Liver (tissue), 8 donors: ENCODE measurements at regions not wholly inside any gene's neighbourhood (a gene's known extent, or its start where the extent isn't known, plus 50 kb on each side); places are given as distances from the start of the nearest gene placed in this dataset.

ENCODE experiments used
- DNase-seq: peaks from one replicate; pipeline ENCODE4 v3.0.0-alpha.2; 2017; ENCODE audit warnings: low spot score
- H3K27ac ChIP-seq, 2 donors: one replicate each; pipeline ENCODE4 v1.7.0; 2013; ENCODE audit warnings: inconsistent platforms in 2 of 2, low read length in 2 of 2, control low read depth in 1 of 2, low read depth in 1 of 2, mild to moderate bottlenecking in 1 of 2
- H3K27me3 ChIP-seq, 4 donors: one replicate each; pipeline versions ENCODE4 v1.6.1 to v1.7.0; 2013; ENCODE audit warnings: low read length in 3 of 4, inconsistent platforms in 1 of 4, mild to moderate bottlenecking in 1 of 4, moderate library complexity in 1 of 4; ENCODE audit not compliant: control insufficient read depth in 4 of 4, insufficient read depth in 4 of 4
- H3K36me3 ChIP-seq, 4 donors: one replicate each; pipeline versions ENCODE4 v1.6.1 to v1.7.0; 2013; ENCODE audit warnings: low read length in 3 of 4, mild to moderate bottlenecking in 3 of 4, low read depth in 1 of 4, moderate library complexity in 1 of 4; ENCODE audit not compliant: control insufficient read depth in 4 of 4, insufficient read depth in 3 of 4
- H3K4me1 ChIP-seq, 4 donors: one replicate each; pipeline versions ENCODE4 v1.6.1 to v1.7.0; 2013; ENCODE audit warnings: low read length in 3 of 4, mild to moderate bottlenecking in 3 of 4, moderate library complexity in 1 of 4; ENCODE audit not compliant: control insufficient read depth in 4 of 4, insufficient read depth in 4 of 4
- H3K4me3 ChIP-seq, 3 donors: one replicate each; pipeline versions ENCODE4 v1.6.1 to v1.7.0; 2013; ENCODE audit warnings: low read length in 3 of 3, control low read depth in 1 of 3, low read depth in 1 of 3, mild to moderate bottlenecking in 1 of 3
- H3K9ac ChIP-seq, 2 donors: one replicate each; pipeline ENCODE4 v1.7.0; 2013; ENCODE audit warnings: low read length in 2 of 2, mild to moderate bottlenecking in 2 of 2, moderate library complexity in 2 of 2, control low read depth in 1 of 2, low read depth in 1 of 2
- H3K9me3 ChIP-seq, 4 donors: one replicate each; pipeline versions ENCODE4 v1.6.1 to v1.7.0; 2013; ENCODE audit warnings: low read length in 3 of 4; ENCODE audit not compliant: control insufficient read depth in 4 of 4
- ATF3 ChIP-seq: IDR thresholded peaks from 2 replicates; pipeline ENCODE4 v1.6.1; 2016; ENCODE audit warnings: antibody characterized with exemption
- EGR1 ChIP-seq, 2 donors: IDR thresholded peaks; 2 replicates each; pipeline ENCODE4 v1.6.1; 2016 to 2018; ENCODE audit warnings: antibody characterized with exemption in 2 of 2, low read depth in 2 of 2
- FOXA2 ChIP-seq: IDR thresholded peaks from 2 replicates; pipeline ENCODE4 v1.6.1; 2016; ENCODE audit warnings: antibody characterized with exemption
- GABPA ChIP-seq, 2 donors: IDR thresholded peaks in 1 of 2; conservative IDR thresholded peaks in 1 of 2; 2 replicates each; pipeline ENCODE4 v1.6.1; 2016; ENCODE audit warnings: antibody characterized with exemption in 2 of 2, mild to moderate bottlenecking in 1 of 2, moderate library complexity in 1 of 2
- HNF4A ChIP-seq, 2 donors: conservative IDR thresholded peaks; 2 replicates each; pipeline ENCODE4 v1.6.1; 2016; ENCODE audit warnings: antibody characterized with exemption in 2 of 2, mild to moderate bottlenecking in 2 of 2
- HNF4G ChIP-seq: IDR thresholded peaks from 2 replicates; pipeline ENCODE4 v1.6.1; 2016; ENCODE audit warnings: antibody characterized with exemption
- JUND ChIP-seq, 2 donors: IDR thresholded peaks; 2 replicates each; pipeline ENCODE4 v1.6.1; 2016; ENCODE audit warnings: antibody characterized with exemption in 2 of 2
- NR2F2 ChIP-seq: IDR thresholded peaks from 2 replicates; pipeline ENCODE4 v1.6.1; 2016; ENCODE audit warnings: antibody characterized with exemption
- RXRA ChIP-seq, 2 donors: IDR thresholded peaks; 2 replicates each; pipeline ENCODE4 v1.6.1; 2017 to 2018; ENCODE audit warnings: antibody characterized with exemption in 2 of 2, mild to moderate bottlenecking in 1 of 2
- SP1 ChIP-seq: IDR thresholded peaks from 2 replicates; pipeline ENCODE4 v1.6.1; 2018; ENCODE audit warnings: antibody characterized with exemption, mild to moderate bottlenecking
- TAF1 ChIP-seq: conservative IDR thresholded peaks from 2 replicates; pipeline ENCODE4 v1.6.1; 2016; ENCODE audit warnings: antibody characterized with exemption, mild to moderate bottlenecking
- YY1 ChIP-seq: IDR thresholded peaks from 2 replicates; pipeline ENCODE4 v1.6.1; 2016; ENCODE audit warnings: antibody characterized with exemption, mild to moderate bottlenecking
- WGBS: extraction: QIAGEN DNeasy Blood & Tissue Kit; methylation state at CpG from one replicate; pipeline ENCODE4 v1.1.7; 2013; 5-methylcytosine and 5-hydroxymethylcytosine counted together
- TF ChIP-seq, protein P1 (sequence below): fragments of 150-350 bp; IDR thresholded peaks from 2 replicates; pipeline ENCODE4 v1.5.1; 2017; ENCODE audit warnings: improper control_type of control experiment, low read depth, low read length; ENCODE audit not compliant: missing input control
- TF ChIP-seq, protein P2 (sequence below): IDR thresholded peaks from 2 replicates; pipeline ENCODE4 v1.6.1; 2016; ENCODE audit warnings: antibody characterized with exemption
- TF ChIP-seq, protein P3 (sequence below): IDR thresholded peaks from 2 replicates; pipeline ENCODE4 v1.6.1; 2016; ENCODE audit warnings: antibody characterized with exemption
- donor health status: healthy.
- donor health status: healthy.
- donor health status: healthy.
- donor health status: healthy.
- donor health status: healthy.

DNA sequence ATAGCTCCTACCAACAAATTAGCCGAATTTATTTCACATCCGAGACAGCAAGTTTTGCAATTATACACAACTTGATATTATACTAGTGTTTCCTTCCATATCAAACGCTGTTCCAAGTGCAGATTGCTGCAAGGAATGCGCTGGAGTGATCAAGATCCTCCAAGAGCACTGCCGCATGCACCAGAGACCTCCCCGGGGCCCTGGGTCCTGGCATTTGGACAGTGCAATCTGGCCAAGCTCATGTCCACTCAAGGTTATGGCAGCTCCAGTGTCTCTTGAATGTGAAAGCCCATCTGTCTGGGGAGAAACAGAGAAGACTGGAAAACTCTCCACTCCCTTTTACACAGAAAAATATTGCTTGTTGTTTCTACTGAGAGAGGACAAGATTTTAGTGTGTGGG, 111.9 kb downstream of the HSPH1 start:
- 76% methylated on average over 6 of the region's 6 CpGs for WGBS
- no peak for DNase-seq
- Histone ChIP-seq H3K27ac (no peak overlapping the region), H3K4me3 (no peak overlapping the region), H3K9me3 (no peaks in the 10 kb centered on the region), H3K4me1 (no peaks in the 10 kb centered on the region), H3K27me3 (peaks cover 0 to 13% (median 3%) of the 10 kb centered on the region in 4 donors), H3K9ac (no peak overlapping the region), H3K36me3 (no peaks in the 10 kb centered on the region)
- no peak for TF ChIP-seq EGR1 (IDR thresholded peaks at IDR 0.05; ENCODE audit: low read depth in 2 of 2)
- no peak for TF ChIP-seq ATF3
- TF ChIP-seq YY1 = no peak
- no peak for TF ChIP-seq HNF4A (conservative IDR thresholded peaks at IDR 0.05)
- no peak for TF ChIP-seq HNF4G
- TF ChIP-seq, protein P1, sequence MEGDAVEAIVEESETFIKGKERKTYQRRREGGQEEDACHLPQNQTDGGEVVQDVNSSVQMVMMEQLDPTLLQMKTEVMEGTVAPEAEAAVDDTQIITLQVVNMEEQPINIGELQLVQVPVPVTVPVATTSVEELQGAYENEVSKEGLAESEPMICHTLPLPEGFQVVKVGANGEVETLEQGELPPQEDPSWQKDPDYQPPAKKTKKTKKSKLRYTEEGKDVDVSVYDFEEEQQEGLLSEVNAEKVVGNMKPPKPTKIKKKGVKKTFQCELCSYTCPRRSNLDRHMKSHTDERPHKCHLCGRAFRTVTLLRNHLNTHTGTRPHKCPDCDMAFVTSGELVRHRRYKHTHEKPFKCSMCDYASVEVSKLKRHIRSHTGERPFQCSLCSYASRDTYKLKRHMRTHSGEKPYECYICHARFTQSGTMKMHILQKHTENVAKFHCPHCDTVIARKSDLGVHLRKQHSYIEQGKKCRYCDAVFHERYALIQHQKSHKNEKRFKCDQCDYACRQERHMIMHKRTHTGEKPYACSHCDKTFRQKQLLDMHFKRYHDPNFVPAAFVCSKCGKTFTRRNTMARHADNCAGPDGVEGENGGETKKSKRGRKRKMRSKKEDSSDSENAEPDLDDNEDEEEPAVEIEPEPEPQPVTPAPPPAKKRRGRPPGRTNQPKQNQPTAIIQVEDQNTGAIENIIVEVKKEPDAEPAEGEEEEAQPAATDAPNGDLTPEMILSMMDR = no peak
- TF ChIP-seq TAF1 = no peak
- TF ChIP-seq SP1 = no peak
- TF ChIP-seq NR2F2 = no peak

- Histone ChIP-seq H3K36me3 (no peaks in the 10 kb centered on the region), H3K27ac (no peak overlapping the region), H3K9ac (no peak overlapping the region), H3K9me3 (no peaks in the 10 kb centered on the region), H3K27me3 (peaks cover 0 to 8% (median 3%) of the 10 kb centered on the region in 4 donors), H3K4me1 (no peaks in the 10 kb centered on the region), H3K4me3 (no peak overlapping the region)
- 81% methylated on average over 4 of the region's 4 CpGs for WGBS
- no peak for TF ChIP-seq TAF1
- no peak for TF ChIP-seq JUND (IDR thresholded peaks at IDR 0.05)
- no peak for TF ChIP-seq FOXA2
- TF ChIP-seq, protein P2, sequence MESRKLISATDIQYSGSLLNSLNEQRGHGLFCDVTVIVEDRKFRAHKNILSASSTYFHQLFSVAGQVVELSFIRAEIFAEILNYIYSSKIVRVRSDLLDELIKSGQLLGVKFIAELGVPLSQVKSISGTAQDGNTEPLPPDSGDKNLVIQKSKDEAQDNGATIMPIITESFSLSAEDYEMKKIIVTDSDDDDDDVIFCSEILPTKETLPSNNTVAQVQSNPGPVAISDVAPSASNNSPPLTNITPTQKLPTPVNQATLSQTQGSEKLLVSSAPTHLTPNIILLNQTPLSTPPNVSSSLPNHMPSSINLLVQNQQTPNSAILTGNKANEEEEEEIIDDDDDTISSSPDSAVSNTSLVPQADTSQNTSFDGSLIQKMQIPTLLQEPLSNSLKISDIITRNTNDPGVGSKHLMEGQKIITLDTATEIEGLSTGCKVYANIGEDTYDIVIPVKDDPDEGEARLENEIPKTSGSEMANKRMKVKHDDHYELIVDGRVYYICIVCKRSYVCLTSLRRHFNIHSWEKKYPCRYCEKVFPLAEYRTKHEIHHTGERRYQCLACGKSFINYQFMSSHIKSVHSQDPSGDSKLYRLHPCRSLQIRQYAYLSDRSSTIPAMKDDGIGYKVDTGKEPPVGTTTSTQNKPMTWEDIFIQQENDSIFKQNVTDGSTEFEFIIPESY = no peak
- no peak for TF ChIP-seq EGR1 (IDR thresholded peaks at IDR 0.05; ENCODE audit: low read depth in 2 of 2)
- TF ChIP-seq SP1 = no peak
- no peak for TF ChIP-seq GABPA (IDR thresholded peaks at IDR 0.05 in 1 of 2, conservative IDR thresholded peaks at IDR 0.05 in 1 of 2)
- TF ChIP-seq ATF3 = no peak
- TF ChIP-seq YY1 = no peak
- TF ChIP-seq, protein P3, sequence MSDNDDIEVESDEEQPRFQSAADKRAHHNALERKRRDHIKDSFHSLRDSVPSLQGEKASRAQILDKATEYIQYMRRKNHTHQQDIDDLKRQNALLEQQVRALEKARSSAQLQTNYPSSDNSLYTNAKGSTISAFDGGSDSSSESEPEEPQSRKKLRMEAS = no peak
- no peak for TF ChIP-seq HNF4G
- no peak for DNase-seq
Measured at GRCh38 chr13:31049083-31049482, 112.6 kb downstream of the HSPH1 start.

DNA sequence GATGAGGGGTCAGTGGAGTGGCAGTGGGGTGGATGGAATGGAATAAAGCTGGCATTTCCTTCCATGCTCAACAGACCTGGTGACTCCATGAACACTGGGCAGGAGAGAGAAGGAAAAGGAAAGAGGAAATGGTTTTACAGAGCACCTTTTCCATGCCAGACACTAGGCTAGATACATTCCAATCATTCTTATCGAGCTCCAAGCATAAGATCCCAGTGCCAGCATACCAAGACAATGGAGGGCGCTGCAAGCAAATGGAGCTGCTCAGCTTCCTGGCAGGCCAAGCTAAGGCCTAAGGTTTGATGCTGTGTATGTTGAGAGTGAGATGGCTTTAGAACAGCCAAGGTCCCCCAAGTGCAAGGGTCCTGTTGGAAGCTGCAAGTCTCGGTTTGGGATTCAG, 113.2 kb downstream of the HSPH1 start:
- WGBS = 77% methylated on average over 3 of the region's 3 CpGs
- Histone ChIP-seq H3K9me3 (no peaks in the 10 kb centered on the region), H3K4me1 (no peaks in the 10 kb centered on the region), H3K27ac (no peak overlapping the region), H3K36me3 (no peaks in the 10 kb centered on the region), H3K4me3 (no peak overlapping the region), H3K27me3 (peaks cover 0 to 8% (median 3%) of the 10 kb centered on the region in 4 donors), H3K9ac (no peak overlapping the region)
- DNase-seq = no peak
- TF ChIP-seq EGR1 (IDR thresholded peaks at IDR 0.05; ENCODE audit: low read depth in 2 of 2) (no peak), FOXA2 (no peak), RXRA (IDR thresholded peaks at IDR 0.05) (no peak)
